WTC11 (cell line): ENCODE measurements at regions not wholly inside any gene's neighbourhood (a gene's known extent, or its start where the extent isn't known, plus 50 kb on each side); places are given as distances from the start of the nearest gene placed in this dataset.

Experiments
- ELF4 ChIP-seq: sonication (generic); formaldehyde crosslinking; IDR thresholded peaks from 2 replicates; pipeline ENCODE4 v1.8.1; 2022; ENCODE audit warnings: low read depth, mild to moderate bottlenecking, moderate library complexity, missing genetic modification reagents
- JUN ChIP-seq: sonication (generic); formaldehyde crosslinking; IDR thresholded peaks from 2 replicates; pipeline ENCODE4 v1.8.0; 2023; ENCODE audit warnings: mild to moderate bottlenecking, missing genetic modification reagents
- NFATC4 ChIP-seq: fragments of 250-450 bp; sonication (Bioruptor Pico); IDR thresholded peaks from 2 replicates; pipeline ENCODE4 v1.9.0; 2021; ENCODE audit warnings: mild to moderate bottlenecking
- ZNF138 ChIP-seq: sonication (generic); formaldehyde crosslinking; conservative IDR thresholded peaks from 2 replicates; pipeline ENCODE4 v1.8.1; 2022; ENCODE audit warnings: mild to moderate bottlenecking, moderate library complexity, missing genetic modification reagents
- ZNF317 ChIP-seq: sonication (generic); formaldehyde crosslinking; IDR thresholded peaks from 2 replicates; pipeline ENCODE4 v1.8.1; 2023; ENCODE audit warnings: low read depth, mild to moderate bottlenecking, moderate library complexity, missing genetic modification reagents, borderline replicate concordance
- TF ChIP-seq, protein P1 (sequence below): fragments of 200-600 bp; IDR thresholded peaks from 2 replicates; pipeline ENCODE4 v1.8.0; 2022; ENCODE audit warnings: antibody characterized with exemption
- TF ChIP-seq, protein P2 (sequence below): sonication (generic); formaldehyde crosslinking; IDR thresholded peaks from 2 replicates; pipeline ENCODE4 v1.8.0; 2022; ENCODE audit warnings: mild to moderate bottlenecking, missing genetic modification reagents
- TF ChIP-seq, protein P3 (sequence below): sonication (generic); formaldehyde crosslinking; IDR thresholded peaks from 2 replicates; pipeline ENCODE4 v1.8.0; 2022; ENCODE audit warnings: mild to moderate bottlenecking, missing genetic modification reagents

DNA sequence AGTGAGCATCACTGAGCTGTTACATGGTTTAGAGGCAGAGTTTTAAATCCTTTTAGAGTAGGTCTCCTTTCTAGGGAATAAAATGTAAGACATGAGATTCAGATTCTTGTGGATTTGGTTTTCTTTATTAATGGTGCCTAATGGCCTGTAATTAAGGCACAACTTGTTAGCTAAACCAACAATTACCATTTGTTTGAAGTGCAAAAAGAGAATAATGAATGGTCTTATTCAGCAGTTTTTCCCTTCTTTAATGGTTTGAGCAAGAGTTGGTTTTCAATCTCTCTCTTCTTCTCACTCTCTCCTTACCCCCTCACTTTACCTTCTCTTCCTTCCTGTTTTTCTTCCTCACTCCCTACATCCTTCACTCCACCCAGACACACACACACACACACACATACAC lies 312.2 kb upstream of the TRIB2 start:
- TF ChIP-seq, protein P1, sequence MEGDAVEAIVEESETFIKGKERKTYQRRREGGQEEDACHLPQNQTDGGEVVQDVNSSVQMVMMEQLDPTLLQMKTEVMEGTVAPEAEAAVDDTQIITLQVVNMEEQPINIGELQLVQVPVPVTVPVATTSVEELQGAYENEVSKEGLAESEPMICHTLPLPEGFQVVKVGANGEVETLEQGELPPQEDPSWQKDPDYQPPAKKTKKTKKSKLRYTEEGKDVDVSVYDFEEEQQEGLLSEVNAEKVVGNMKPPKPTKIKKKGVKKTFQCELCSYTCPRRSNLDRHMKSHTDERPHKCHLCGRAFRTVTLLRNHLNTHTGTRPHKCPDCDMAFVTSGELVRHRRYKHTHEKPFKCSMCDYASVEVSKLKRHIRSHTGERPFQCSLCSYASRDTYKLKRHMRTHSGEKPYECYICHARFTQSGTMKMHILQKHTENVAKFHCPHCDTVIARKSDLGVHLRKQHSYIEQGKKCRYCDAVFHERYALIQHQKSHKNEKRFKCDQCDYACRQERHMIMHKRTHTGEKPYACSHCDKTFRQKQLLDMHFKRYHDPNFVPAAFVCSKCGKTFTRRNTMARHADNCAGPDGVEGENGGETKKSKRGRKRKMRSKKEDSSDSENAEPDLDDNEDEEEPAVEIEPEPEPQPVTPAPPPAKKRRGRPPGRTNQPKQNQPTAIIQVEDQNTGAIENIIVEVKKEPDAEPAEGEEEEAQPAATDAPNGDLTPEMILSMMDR = no peak
- TF ChIP-seq ZNF138 (CRISPR knock-in tag) (no peak), NFATC4 (CRISPR knock-in tag) (no peak), JUN (CRISPR knock-in tag) (no peak), ELF4 (CRISPR knock-in tag) (no peak), ZNF317 (no peak)
- TF ChIP-seq, protein P2, sequence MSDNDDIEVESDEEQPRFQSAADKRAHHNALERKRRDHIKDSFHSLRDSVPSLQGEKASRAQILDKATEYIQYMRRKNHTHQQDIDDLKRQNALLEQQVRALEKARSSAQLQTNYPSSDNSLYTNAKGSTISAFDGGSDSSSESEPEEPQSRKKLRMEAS (CRISPR knock-in tag) = no peak
- TF ChIP-seq, protein P3, sequence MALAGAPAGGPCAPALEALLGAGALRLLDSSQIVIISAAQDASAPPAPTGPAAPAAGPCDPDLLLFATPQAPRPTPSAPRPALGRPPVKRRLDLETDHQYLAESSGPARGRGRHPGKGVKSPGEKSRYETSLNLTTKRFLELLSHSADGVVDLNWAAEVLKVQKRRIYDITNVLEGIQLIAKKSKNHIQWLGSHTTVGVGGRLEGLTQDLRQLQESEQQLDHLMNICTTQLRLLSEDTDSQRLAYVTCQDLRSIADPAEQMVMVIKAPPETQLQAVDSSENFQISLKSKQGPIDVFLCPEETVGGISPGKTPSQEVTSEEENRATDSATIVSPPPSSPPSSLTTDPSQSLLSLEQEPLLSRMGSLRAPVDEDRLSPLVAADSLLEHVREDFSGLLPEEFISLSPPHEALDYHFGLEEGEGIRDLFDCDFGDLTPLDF = no peak
